Activated CD4-positive, alpha-beta memory T cell treated with anti-CD3 and anti-CD28 coated beads for 36 hours (primary cell): ENCODE measurements at regions not wholly inside any gene's neighbourhood (a gene's known extent, or its start where the extent isn't known, plus 50 kb on each side); places are given as distances from the start of the nearest gene placed in this dataset.

Experiments used
- CTCF ChIA-PET: fragments of 350-600 bp; sonication (Branson Sonifier 250); formaldehyde crosslinking; loops from one replicate; lab custom pipeline; 2021; ENCODE audit warnings: antibody characterized with exemption, inconsistent platforms; lab: Charles Lee
- POLR2A ChIA-PET: fragments of 350-600 bp; sonication (Branson Sonifier 250); formaldehyde crosslinking; loops from one replicate; lab custom pipeline; 2021; ENCODE audit warnings: antibody characterized with exemption; lab: Charles Lee
- DNase-seq: peaks from one replicate; pipeline ENCODE4 v3.0.0-alpha.2; 2020
- H3K27ac Mint-ChIP-seq: one replicate; pipeline ENCODE4 v1.8.0; 2021; ENCODE audit warnings: mixed read lengths
- H3K27me3 Mint-ChIP-seq: one replicate; pipeline ENCODE4 v1.8.0; 2021; ENCODE audit warnings: mixed read lengths
- H3K36me3 Mint-ChIP-seq: one replicate; pipeline ENCODE4 v1.8.0; 2021; ENCODE audit warnings: mixed read lengths
- H3K4me1 Mint-ChIP-seq: one replicate; pipeline ENCODE4 v1.8.0; 2021; ENCODE audit warnings: low read depth, mixed read lengths
- H3K4me3 Mint-ChIP-seq: one replicate; pipeline ENCODE4 v1.8.0; 2021; ENCODE audit warnings: mild to moderate bottlenecking, mixed read lengths
- H3K9me3 Mint-ChIP-seq: one replicate; pipeline ENCODE4 v1.8.0; 2021; ENCODE audit warnings: mixed read lengths
- intact Hi-C: fragments of 100-400 bp; cut with micrococcal nuclease; formaldehyde crosslinking; loops from one replicate; pipeline ENCODE4 v1.15.1; 2023

DNA sequence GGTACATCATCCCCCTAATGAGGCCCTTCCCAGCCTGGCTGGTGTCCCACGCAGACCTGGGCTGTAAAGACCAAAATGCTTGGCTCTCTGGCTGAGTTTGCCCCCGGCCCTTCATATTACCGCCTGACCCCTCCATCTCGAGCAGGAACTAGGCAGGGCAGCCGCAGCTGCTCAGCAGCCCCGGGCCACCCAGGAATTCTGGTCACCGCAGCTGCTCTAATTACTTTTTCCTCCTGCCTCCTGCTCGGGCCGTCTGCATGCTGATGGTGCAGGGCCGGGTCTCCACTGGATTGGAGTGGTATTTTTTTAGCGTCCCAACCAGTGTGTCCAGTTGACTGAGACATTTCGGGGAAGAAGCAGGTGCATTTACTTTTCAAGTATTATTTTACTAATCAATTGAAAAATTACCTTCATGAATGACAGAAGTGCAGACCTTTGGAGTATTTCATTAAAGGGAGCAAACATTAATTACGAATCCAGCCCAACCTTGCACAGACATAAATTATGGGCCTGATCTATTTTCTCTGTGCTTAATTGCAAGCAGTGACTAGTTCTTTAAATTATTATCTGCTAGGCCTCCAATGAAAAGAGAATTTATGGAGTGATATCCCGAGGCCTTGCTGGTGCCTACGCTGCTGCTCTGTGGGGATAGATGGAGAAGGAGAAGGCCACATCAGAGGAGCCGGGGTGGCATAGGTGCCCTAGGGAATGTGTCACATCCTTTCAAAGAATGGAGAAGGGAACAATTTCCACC, 176.2 kb downstream of the CYLD start:
- H3K9me3 Mint-ChIP-seq: no peaks in the 10 kb centered on the region
- POLR2A ChIA-PET: no interaction called here
- no peaks in the 10 kb centered on the region for H3K36me3 Mint-ChIP-seq
- peaks cover 3% of the 10 kb centered on the region for H3K27me3 Mint-ChIP-seq
- CTCF ChIA-PET: interaction anchor here (0.8 kb wide), 1 partner anchor 94 kb away, joined by 3 read pairs; no protein-coding TSS in a partner anchor
- no peak overlapping the region for H3K4me3 Mint-ChIP-seq
- no peaks in the 10 kb centered on the region for H3K4me1 Mint-ChIP-seq
- intact Hi-C loops: no loop called here
- DNase-seq: no peak
- no peak overlapping the region for H3K27ac Mint-ChIP-seq

DNA sequence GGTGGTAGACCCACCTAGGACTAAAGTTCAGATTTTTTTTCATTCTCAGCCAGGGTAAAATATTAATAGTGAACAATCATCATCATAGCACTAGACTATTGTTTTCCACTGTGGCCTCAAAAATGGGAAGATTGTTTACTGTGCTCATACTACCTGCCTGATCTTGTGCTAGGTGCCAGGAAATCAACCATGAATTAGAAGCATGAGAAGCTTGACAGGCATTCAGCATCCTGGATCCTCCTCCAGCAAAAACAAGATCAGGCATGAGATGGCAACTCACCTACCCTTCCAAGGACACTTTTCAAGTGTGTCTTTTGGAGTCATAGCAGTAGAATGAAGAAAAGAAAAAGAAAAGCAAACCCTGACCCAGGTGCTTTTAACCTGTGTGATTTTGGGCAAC, 174.2 kb downstream of the CYLD start:
- H3K4me1 Mint-ChIP-seq: no peaks in the 10 kb centered on the region
- H3K9me3 Mint-ChIP-seq: no peaks in the 10 kb centered on the region
- intact Hi-C loops: no loop called here
- DNase-seq: no peak
- CTCF ChIA-PET: no interaction called here
- POLR2A ChIA-PET: no interaction called here
- H3K27me3 Mint-ChIP-seq: peaks cover 9% of the 10 kb centered on the region
- H3K27ac Mint-ChIP-seq: no peak overlapping the region
- H3K4me3 Mint-ChIP-seq: no peak overlapping the region
- no peaks in the 10 kb centered on the region for H3K36me3 Mint-ChIP-seq

GRCh38 chr16:50915120-50915519, 173.2 kb downstream of the CYLD start:
- H3K4me3 Mint-ChIP-seq: no peak overlapping the region
- CTCF ChIA-PET: no interaction called here
- DNase-seq: no peak
- H3K4me1 Mint-ChIP-seq: no peaks in the 10 kb centered on the region
- H3K27ac Mint-ChIP-seq: no peak overlapping the region
- H3K27me3 Mint-ChIP-seq: peaks cover 9% of the 10 kb centered on the region
- H3K9me3 Mint-ChIP-seq: no peaks in the 10 kb centered on the region
- intact Hi-C loops: no loop called here
- no peaks in the 10 kb centered on the region for H3K36me3 Mint-ChIP-seq
- POLR2A ChIA-PET: no interaction called here

GRCh38 chr16:50910736-50911100, 168.8 kb downstream of the CYLD start:
- Mint-ChIP-seq H3K27ac (no peak overlapping the region), H3K4me3 (no peak overlapping the region), H3K4me1 (no peaks in the 10 kb centered on the region), H3K27me3 (peaks cover 11% of the 10 kb centered on the region), H3K9me3 (no peaks in the 10 kb centered on the region), H3K36me3 (no peaks in the 10 kb centered on the region)
- intact Hi-C loops: no loop called here
- DNase-seq: no peak
- POLR2A ChIA-PET: no interaction called here
- CTCF ChIA-PET: no interaction called here

DNA sequence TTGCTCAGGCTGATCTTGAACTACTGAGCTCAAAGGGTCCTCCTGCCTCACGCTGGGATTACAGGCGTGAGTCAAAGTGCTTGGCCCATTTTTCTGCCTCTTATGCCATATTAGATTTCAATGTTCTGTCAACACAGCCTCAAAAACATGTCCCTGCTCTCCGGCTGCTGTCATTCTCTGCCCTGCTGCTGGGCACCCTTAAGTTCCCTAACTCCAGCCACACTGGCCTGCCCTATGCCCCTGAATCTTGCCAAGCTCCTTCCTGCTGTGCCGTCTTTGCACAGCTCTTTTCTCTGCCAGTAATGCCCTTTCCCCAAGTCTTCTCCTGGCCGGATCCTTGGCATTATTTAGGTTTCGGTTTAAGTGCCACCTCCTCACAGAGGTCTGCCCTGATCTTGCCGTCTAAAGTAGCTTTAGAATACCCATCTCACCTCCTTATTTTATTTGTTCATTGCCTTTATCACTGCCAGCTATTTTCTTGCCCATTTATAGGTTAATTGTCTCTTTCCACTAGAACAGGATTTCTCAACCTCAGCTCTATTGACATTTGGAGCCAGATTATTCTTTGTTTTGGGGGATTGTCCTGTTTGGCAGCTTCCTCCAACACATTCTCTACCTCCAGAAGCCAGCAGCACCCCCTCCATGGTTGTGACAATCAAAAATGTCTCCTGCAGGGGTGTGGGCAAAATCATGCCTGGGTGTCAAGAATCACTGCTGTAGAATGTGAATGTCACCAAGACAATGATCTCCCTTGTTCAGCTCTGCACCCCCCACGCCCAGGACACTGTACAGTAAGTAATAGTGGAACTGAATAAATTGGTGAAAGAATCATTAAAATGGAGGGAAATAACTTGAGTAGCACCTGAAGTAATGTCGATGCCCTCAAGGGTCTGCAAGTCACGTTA, 168.2 kb downstream of the CYLD start:
- intact Hi-C loops: no loop called here
- ChIA-PET POLR2A (no interaction called here), CTCF (no interaction called here)
- no peak overlapping the region for H3K4me3 Mint-ChIP-seq
- H3K27me3 Mint-ChIP-seq: peaks cover 11% of the 10 kb centered on the region
- DNase-seq: no peak
- no peaks in the 10 kb centered on the region for H3K36me3 Mint-ChIP-seq
- H3K27ac Mint-ChIP-seq: no peak overlapping the region
- no peaks in the 10 kb centered on the region for H3K9me3 Mint-ChIP-seq
- no peaks in the 10 kb centered on the region for H3K4me1 Mint-ChIP-seq

DNA sequence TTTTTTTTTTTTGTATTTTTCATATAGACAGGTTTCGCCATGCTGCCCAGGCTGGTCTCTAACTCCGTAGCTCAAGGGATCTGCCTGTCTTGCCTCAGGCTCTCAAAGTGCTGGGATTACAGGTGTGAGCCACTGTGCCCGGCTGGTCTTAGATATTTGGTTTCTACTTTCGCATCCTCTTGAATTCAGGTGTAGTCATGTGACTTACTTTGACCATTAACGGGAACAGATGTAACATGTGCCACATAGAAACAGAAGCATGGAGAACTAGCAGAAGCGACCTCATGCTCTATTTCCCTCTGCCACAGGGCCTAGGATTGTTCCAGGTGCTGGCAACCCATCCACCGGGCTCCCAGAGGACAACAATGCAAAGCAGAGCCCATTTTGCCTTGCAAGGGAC, 166.6 kb downstream of the CYLD start:
- Mint-ChIP-seq H3K36me3 (no peaks in the 10 kb centered on the region), H3K4me1 (no peaks in the 10 kb centered on the region), H3K9me3 (no peaks in the 10 kb centered on the region), H3K4me3 (no peak overlapping the region), H3K27me3 (peaks cover 11% of the 10 kb centered on the region), H3K27ac (no peak overlapping the region)
- no peak for DNase-seq
- intact Hi-C loops: no loop called here
- ChIA-PET POLR2A (no interaction called here), CTCF (interaction anchor here (0.6 kb wide), 1 partner anchor 508 kb away, joined by 5 read pairs; no protein-coding TSS in a partner anchor)

DNA sequence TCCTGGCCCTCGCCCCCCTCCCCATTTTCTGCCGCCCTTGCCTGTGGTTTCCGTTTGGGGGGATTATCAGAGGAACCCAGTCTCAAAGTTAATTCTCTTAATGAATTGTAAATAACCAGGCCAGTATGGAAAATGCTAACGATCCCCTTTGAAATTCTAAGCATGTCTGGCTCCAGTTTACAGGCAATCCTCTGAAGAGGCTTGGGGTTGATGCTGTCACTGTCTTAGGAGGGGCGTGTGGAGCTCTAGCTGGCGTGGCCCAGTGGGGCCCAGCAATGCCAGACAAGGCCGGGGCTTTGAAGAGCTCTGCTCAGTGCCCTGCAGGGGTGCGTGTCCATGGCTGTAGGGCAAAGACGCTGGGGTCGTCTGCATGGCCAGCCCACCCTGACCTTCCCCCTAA, 164.6 kb downstream of the CYLD start:
- intact Hi-C loops: no loop called here
- H3K9me3 Mint-ChIP-seq: no peaks in the 10 kb centered on the region
- DNase-seq: no peak
- no peaks in the 10 kb centered on the region for H3K4me1 Mint-ChIP-seq
- POLR2A ChIA-PET: no interaction called here
- no peak overlapping the region for H3K4me3 Mint-ChIP-seq
- CTCF ChIA-PET: interaction anchor here (1.3 kb wide), 1 partner anchor 23 kb away, joined by 4 read pairs; no protein-coding TSS in a partner anchor
- H3K36me3 Mint-ChIP-seq: no peaks in the 10 kb centered on the region
- no peak overlapping the region for H3K27ac Mint-ChIP-seq
- peaks cover 3% of the 10 kb centered on the region for H3K27me3 Mint-ChIP-seq

GRCh38 chr16:50902457-50902856, 160.6 kb downstream of the CYLD start:
- H3K4me1 Mint-ChIP-seq: no peaks in the 10 kb centered on the region
- POLR2A ChIA-PET: no interaction called here
- no peaks in the 10 kb centered on the region for H3K36me3 Mint-ChIP-seq
- H3K27ac Mint-ChIP-seq: no peak overlapping the region
- no peak for DNase-seq
- intact Hi-C loops: no loop called here
- peaks cover 3% of the 10 kb centered on the region for H3K27me3 Mint-ChIP-seq
- H3K4me3 Mint-ChIP-seq: no peak overlapping the region
- peaks cover 3% of the 10 kb centered on the region for H3K9me3 Mint-ChIP-seq
- CTCF ChIA-PET: no interaction called here

- POLR2A ChIA-PET: no interaction called here
- H3K9me3 Mint-ChIP-seq: peaks cover 9% of the 10 kb centered on the region
- H3K4me3 Mint-ChIP-seq: no peak overlapping the region
- H3K27me3 Mint-ChIP-seq: peaks cover 2% of the 10 kb centered on the region
- intact Hi-C loops: no loop called here
- DNase-seq: no peak
- H3K27ac Mint-ChIP-seq: no peak overlapping the region
- no peaks in the 10 kb centered on the region for H3K4me1 Mint-ChIP-seq
- CTCF ChIA-PET: no interaction called here
- no peaks in the 10 kb centered on the region for H3K36me3 Mint-ChIP-seq
Observed at GRCh38 chr16:50901062-50901461, 159.2 kb downstream of the CYLD start.

DNA sequence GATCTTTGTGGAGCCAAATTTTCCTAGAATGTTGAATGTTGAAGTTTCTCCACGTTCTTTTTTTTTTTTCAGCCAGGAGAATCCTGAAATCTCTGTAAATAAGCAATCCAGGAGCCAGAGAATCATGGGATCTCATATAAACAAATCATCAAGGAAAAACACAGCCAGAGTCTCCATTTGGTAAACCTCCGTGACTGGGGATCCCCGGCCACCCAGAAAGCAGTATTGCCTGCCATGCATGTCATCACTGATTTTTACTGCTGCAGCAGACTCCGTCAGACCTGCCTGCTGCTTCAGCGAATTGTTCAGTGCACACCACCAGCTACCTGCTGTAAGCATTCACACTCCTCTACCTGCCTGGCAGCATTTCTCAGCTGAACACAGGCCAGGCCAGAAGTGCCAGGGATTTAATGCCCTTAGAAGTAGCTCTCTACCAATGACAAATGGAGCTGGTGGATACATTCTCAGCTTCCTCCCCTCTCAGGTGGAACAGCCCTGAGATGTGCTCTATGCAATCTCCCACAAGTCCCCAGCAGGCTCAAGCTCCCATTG, 158.6 kb downstream of the CYLD start:
- H3K27me3 Mint-ChIP-seq: peaks cover 6% of the 10 kb centered on the region
- H3K9me3 Mint-ChIP-seq: peaks cover 9% of the 10 kb centered on the region
- ChIA-PET CTCF (interaction anchor here (0.6 kb wide), 1 partner anchor 22 kb away, joined by 3 read pairs; no protein-coding TSS in a partner anchor), POLR2A (no interaction called here)
- intact Hi-C loops: no loop called here
- H3K27ac Mint-ChIP-seq: no peak overlapping the region
- no peaks in the 10 kb centered on the region for H3K4me1 Mint-ChIP-seq
- H3K36me3 Mint-ChIP-seq: no peaks in the 10 kb centered on the region
- no peak overlapping the region for H3K4me3 Mint-ChIP-seq
- DNase-seq: no peak

DNA sequence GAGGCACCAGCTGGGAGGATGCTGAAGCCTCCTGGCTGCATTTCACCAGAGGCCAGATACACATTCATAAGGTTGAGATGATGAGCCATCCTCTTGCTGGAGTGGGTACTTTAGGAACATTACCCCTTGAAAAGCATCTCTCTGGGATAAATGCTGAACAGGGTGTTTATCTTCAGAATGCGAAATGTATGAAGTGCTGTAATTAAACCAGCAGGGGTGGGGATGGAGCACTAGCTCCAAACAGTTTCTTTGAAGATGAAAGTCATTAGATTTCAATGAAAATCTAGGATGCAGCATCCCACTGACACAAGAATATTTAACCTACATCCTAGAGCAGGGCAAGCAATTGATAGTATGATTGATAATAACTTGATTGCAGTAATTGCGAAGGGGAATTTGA, 158.1 kb downstream of the CYLD start:
- H3K4me3 Mint-ChIP-seq: no peak overlapping the region
- intact Hi-C loops: no loop called here
- peaks cover 8% of the 10 kb centered on the region for H3K27me3 Mint-ChIP-seq
- no peak for DNase-seq
- H3K36me3 Mint-ChIP-seq: no peaks in the 10 kb centered on the region
- H3K4me1 Mint-ChIP-seq: no peaks in the 10 kb centered on the region
- POLR2A ChIA-PET: no interaction called here
- CTCF ChIA-PET: interaction anchor here (0.6 kb wide), 1 partner anchor 22 kb away, joined by 3 read pairs; no protein-coding TSS in a partner anchor
- peaks cover 9% of the 10 kb centered on the region for H3K9me3 Mint-ChIP-seq
- H3K27ac Mint-ChIP-seq: no peak overlapping the region

DNA sequence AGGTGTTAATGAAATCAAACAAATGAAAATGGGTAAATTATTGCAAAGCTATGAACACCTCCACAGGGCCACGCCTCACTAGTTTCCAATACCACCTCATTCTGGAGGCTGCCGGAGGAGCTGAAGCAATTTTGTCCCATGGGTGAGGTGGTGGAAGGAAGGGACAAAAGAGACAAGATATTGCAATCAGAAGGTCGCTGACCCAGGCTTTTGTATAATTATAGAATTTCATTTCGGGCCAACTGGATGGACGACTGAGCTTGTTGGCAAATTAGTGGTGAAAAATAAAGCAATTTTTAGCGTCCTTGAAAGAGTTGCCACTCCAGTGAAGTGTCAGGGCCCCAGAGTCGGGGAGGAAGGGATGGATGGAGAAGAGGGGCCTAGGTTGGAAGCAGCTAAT, 147.9 kb downstream of the CYLD start:
- Mint-ChIP-seq H3K4me3 (no peak overlapping the region), H3K27me3 (peaks cover 17% of the 10 kb centered on the region), H3K4me1 (no peaks in the 10 kb centered on the region), H3K27ac (no peak overlapping the region), H3K36me3 (no peaks in the 10 kb centered on the region), H3K9me3 (no peaks in the 10 kb centered on the region)
- ChIA-PET POLR2A (no interaction called here), CTCF (no interaction called here)
- no peak for DNase-seq
- intact Hi-C loops: no loop called here
